Mucosa of gallbladder (tissue), 1 donor: ENCODE measurements at regions not wholly inside any gene's neighbourhood (a gene's known extent, or its start where the extent isn't known, plus 50 kb on each side); places are given as distances from the start of the nearest gene placed in this dataset.
A peak's percentile ranks its signal among the peaks of the same experiment; 100 is the strongest.

ENCODE experiments used
- DNase-seq: peaks from one replicate; pipeline ENCODE4 v3.0.0-alpha.2; 2020; ENCODE audit warnings: low spot score
- donor health status: DM: no; HTN: no; CAD: no.

DNA sequence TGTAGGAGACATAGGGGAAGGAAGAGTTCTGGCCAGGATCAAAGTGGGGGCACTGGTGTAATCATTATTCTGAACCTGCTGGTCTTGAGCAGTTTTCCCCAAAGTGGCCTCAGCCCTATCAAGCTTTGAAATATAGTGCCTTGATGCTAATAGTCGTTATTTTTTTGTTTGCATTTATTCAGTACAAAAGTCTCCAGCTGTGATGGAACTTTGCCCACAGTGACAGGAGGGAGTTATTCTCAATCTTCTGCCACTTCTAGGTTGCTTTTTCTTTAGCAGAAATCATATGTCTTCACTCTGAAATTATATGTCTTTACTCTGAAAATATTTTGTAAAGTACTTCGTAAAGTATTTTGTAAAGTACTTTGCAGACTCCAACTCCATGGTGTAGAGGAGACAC lies 93.1 kb downstream of the FAT3 start:
- DNase-seq, result no peak

GRCh38 chr11:92322225-92322624 lies 97.6 kb downstream of the FAT3 start:
- no peak for DNase-seq

- no peak for DNase-seq
Observed at GRCh38 chr11:92324890-92325289, 100.3 kb downstream of the FAT3 start.

GRCh38 chr11:92325416-92325815 lies 100.8 kb downstream of the FAT3 start:
- DNase-seq, result no peak

DNA sequence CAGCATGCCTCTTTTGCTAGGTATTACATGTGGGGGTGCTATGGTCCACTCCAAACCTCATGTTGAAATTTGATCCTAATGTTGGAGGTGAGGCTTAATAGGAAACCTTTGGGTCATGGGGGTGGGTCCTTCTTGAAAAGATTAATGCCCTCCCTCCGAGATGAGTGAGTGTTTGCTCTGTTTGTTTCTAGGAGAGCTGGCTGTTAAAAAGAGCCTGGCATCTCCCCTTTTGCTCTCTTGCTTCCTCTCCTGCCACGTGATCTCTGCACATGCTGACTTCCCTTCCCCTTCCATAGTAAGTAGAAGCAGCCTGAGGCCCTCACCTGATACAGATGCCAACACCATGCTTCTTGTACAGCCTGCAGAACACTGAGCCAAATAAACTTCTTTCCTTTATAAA lies 104.5 kb downstream of the FAT3 start:
- DNase-seq, result no peak

- no peak for DNase-seq
Observed at GRCh38 chr11:92329646-92330045, 105.0 kb downstream of the FAT3 start.

GRCh38 chr11:92330114-92330513 lies 105.5 kb downstream of the FAT3 start:
- DNase-seq, result no peak

- no peak for DNase-seq
Observed at GRCh38 chr11:92332986-92333385, 108.4 kb downstream of the FAT3 start.

DNA sequence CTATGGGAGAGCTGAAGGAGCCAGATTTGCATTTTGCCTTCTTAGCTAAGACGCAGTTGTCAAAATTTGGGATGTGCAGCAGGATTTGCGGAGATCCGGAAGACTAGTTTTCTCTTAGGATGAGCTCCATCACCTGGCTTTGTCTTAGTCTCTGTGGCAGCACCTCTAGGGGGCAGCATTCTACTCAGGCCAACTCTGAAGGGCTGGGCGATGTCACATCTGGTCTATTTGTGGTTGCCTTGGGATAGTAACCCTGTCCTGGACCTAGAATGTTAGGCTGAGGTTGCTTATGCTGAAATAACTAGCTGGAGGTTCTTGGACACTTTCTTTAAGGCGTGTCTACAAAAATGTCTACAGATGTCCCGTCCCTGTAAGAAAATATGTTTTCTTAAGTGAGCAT lies 116.2 kb downstream of the FAT3 start:
- peak; percentile 13 for DNase-seq

DNA sequence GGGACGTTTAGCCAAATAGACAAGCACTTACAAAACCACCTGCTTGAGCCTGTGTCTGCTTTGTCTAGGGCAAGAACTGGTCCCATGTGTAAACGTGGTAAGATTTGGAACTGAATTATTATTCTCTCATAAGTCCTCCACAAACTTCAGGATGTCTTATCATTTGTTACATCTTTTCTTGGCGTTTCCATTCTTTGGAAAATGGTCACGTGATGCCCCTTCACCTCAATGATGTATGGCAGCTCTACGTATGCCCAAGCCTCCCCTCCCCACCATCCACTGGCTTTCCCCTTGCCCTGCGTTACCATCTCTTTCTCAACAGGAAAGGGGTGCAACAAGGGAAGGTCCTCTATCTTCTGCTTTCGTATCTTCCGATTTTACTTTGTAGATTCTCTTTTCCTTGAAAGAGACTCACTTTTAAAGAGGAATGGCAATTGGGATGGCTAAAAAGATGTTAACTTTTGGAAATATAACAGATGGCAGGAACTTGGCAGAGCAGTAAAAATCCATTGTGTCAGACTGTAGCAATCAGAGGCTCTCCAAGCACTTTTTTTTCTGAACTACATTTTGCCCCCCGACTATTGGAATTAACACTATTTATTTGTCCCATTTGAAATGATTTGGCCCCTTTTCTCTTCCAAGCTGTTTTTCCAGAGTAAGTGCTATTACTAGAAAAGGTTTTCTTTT lies 117.6 kb downstream of the FAT3 start:
- DNase-seq, result no peak

GRCh38 chr11:92342886-92343285 lies 118.3 kb downstream of the FAT3 start:
- DNase-seq, result no peak

- no peak for DNase-seq
Observed at GRCh38 chr11:92346220-92346619, 121.6 kb downstream of the FAT3 start.

GRCh38 chr11:92347454-92347853 lies 122.8 kb downstream of the FAT3 start:
- no peak for DNase-seq

- no peak for DNase-seq
Observed at GRCh38 chr11:92349486-92350156, 125.0 kb downstream of the FAT3 start.

DNA sequence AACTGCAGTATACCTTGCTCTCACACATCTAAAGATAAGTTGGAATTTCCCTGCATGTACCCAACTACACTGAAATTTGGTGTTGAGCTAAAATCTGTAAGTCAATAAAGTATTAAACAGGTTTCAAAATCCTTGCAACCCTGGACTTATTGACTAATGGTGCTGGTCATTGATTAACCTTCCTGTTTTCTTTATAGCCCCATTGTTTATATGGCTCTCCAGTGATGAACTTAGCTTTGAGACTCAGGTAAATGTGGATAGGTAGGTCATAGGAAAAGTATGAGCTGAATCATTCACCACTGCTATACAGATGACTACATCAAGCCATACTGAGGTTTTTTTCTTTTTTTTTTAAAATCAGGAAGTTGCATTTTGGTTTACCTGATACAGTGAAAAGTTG lies 132.7 kb downstream of the FAT3 start:
- no peak for DNase-seq

- DNase-seq, result no peak
Observed at GRCh38 chr11:92357841-92358240, 133.2 kb downstream of the FAT3 start.

DNA sequence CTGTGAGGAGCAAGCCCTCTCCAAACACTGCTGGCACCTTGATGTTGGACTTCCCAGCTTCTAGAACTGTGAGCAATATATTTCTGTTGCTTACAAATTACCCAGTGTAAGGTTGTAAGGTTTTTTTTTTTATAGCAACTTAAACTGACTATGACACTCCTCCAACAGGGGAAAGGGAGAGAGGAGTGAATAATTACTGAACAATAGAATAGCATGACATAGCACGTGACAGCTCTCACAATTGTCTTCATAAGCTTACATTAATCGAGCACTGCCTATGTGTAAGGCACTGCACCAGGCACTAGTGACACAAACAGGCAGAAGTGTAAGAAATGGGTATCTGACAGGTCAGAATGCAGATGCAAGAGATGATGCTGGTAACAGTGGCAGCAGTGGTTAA lies 136.9 kb downstream of the FAT3 start:
- DNase-seq, result no peak

GRCh38 chr11:92362989-92363388 lies 138.4 kb downstream of the FAT3 start:
- DNase-seq, result no peak

GRCh38 chr11:92364177-92364576 lies 139.6 kb downstream of the FAT3 start:
- no peak for DNase-seq

- DNase-seq, result no peak
Observed at GRCh38 chr11:92376146-92376599, 151.6 kb downstream of the FAT3 start.

- no peak for DNase-seq
Observed at GRCh38 chr11:92376680-92377079, 152.1 kb downstream of the FAT3 start.

DNA sequence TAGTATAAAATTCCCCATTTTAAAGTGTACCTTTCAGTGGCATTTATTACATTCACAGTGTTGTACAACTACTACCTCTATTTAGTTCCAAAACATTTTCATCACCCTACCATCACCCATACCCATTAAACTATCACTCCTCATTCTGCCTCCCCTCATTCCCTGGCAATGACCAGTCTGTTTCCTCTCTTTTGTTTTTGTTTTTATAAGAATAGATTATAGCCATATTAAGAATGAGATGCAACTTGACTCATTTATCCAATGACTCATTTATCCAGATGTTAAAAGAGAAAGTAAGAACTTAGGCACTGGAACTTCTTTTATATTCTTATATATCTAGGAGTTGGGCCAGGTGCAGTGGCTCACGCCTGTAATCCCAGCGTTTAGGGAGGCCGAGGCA lies 156.3 kb downstream of the FAT3 start:
- DNase-seq, result no peak

DNA sequence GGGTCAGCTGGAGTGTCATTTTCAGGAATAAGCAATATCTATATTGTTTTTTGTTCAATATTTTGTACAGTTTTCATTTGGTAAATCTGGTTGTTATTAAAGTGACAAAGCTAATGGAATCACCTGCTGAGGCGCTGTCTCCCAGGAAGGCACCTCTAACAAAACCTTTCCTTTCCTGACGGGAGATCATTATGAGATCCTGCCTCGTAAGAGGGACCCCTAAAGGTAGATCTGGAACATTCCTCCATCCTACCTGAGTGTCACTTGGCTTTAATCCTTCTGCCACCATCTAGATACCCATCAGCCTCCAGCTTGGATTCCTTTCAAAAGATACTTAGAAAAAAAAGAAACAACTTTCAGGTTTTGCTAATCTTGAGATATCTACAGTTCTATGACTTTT lies 157.7 kb downstream of the FAT3 start:
- no peak for DNase-seq

DNA sequence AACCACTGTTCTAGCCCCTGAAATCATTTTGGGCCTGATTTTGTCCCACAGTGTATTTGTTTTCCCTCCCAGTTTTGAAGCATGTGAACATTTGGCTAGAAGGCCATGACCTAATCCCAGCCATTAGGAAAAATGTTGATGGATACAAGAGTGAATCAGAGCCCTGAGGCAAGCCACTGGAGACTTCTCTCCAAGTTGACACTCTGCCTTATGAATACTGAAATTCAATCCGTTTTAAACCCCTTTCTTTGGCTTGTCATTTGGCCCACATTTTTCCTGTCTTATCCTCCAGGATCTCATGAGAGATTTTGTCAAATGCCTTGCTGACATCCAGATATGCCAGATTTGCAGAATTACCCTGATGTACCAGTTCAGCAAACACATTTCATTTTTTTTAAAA lies 158.8 kb downstream of the FAT3 start:
- DNase-seq, result no peak
